H1 (cell line): ENCODE measurements at regions not wholly inside any gene's neighbourhood (a gene's known extent, or its start where the extent isn't known, plus 50 kb on each side); places are given as distances from the start of the nearest gene placed in this dataset.

ENCODE experiments used
- CTCF ChIA-PET: fragments of 300-600 bp; sonication (Branson Sonifier 250); formaldehyde crosslinking; loops from one replicate; lab custom pipeline; 2021; ENCODE audit not compliant: partially characterized antibody; lab: Charles Lee
- POLR2A ChIA-PET: fragments of 300-600 bp; sonication (Branson Sonifier 250); formaldehyde crosslinking; loops from one replicate; lab custom pipeline; 2021; ENCODE audit warnings: inconsistent platforms; ENCODE audit not compliant: partially characterized antibody; lab: Charles Lee
- DNase-seq, 2 experiments: peaks; one replicate each; pipeline versions ENCODE4 v3.0.0 to v3.0.0-alpha.2; 2010 to 2022; ENCODE audit warnings: low spot score in 2 of 2, low read depth in 1 of 2, mixed read lengths in 1 of 2
- FAIRE-seq: peaks from 2 replicates; lab custom pipeline; 2011; peaks lifted over from hg19 to GRCh38; lab: Jason Lieb, UNC
- H2AFZ ChIP-seq: 2 replicates; pipeline ENCODE4 v1.8.1; 2012; ENCODE audit warnings: low read length, inconsistent platforms
- H2AK5ac ChIP-seq: 2 replicates; pipeline ENCODE4 v1.6.1; 2013; ENCODE audit warnings: low read depth, low read length
- H2BK120ac ChIP-seq: replicated peaks from 2 replicates; pipeline ENCODE3; 2013; ENCODE audit warnings: low read depth, low read length, inconsistent platforms
- H2BK12ac ChIP-seq: 2 replicates; pipeline ENCODE4 v1.6.1; 2013; ENCODE audit warnings: low read depth, low read length
- H2BK15ac ChIP-seq: 2 replicates; pipeline ENCODE4 v1.6.1; 2013; ENCODE audit warnings: low read length
- H2BK20ac ChIP-seq: 2 replicates; pipeline ENCODE4 v1.6.1; 2013; ENCODE audit warnings: low read length
- H2BK5ac ChIP-seq: 2 replicates; pipeline ENCODE4 v1.6.1; 2013; ENCODE audit warnings: low read depth, low read length
- H3K14ac ChIP-seq: 2 replicates; pipeline ENCODE4 v1.6.1; 2013; ENCODE audit warnings: inconsistent platforms; ENCODE audit not compliant: insufficient read length
- H3K18ac ChIP-seq: 2 replicates; pipeline ENCODE4 v1.6.1; 2013; ENCODE audit warnings: low read length; ENCODE audit errors: extremely low read depth
- H3K23ac ChIP-seq: 2 replicates; pipeline ENCODE4 v1.6.1; 2013; ENCODE audit warnings: inconsistent platforms; ENCODE audit not compliant: insufficient read length
- H3K23me2 ChIP-seq: 2 replicates; pipeline ENCODE4 v1.6.1; 2013; ENCODE audit warnings: low read depth, low read length
- H3K27ac ChIP-seq: 2 replicates; pipeline ENCODE4 v1.6.1; 2011; ENCODE audit warnings: low read depth, low read length, inconsistent platforms
- H3K27me3 ChIP-seq, 4 experiments: replicated peaks in 1 of 4; 1 replicate in 1 of 4; 2 replicates in 3 of 4; pipeline versions ENCODE4 v1.6.1 to v1.8.1; 2011 to 2013; ENCODE audit warnings: low read length in 3 of 4, mild to moderate bottlenecking in 3 of 4, inconsistent platforms in 2 of 4, mixed read lengths in 2 of 4, moderate library complexity in 1 of 4; ENCODE audit not compliant: control insufficient read depth in 3 of 4, insufficient read depth in 3 of 4; ENCODE audit errors: extremely low read depth in 1 of 4
- H3K36me3 ChIP-seq, 4 experiments: 2 replicates each; pipeline versions ENCODE4 v1.6.1 to v1.8.1; 2011 to 2013; ENCODE audit warnings: mild to moderate bottlenecking in 4 of 4, low read length in 3 of 4, moderate library complexity in 2 of 4, control low read depth in 1 of 4, inconsistent platforms in 1 of 4; ENCODE audit not compliant: insufficient read depth in 4 of 4, control insufficient read depth in 2 of 4
- H3K4ac ChIP-seq: replicated peaks from 2 replicates; pipeline ENCODE3; 2013; ENCODE audit warnings: low read length, low read depth, mixed read lengths, inconsistent platforms; ENCODE audit not compliant: insufficient read length
- H3K4me1 ChIP-seq, 4 experiments: replicated peaks in 1 of 4; 1 replicate in 1 of 4; 2 replicates in 3 of 4; pipeline versions ENCODE4 v1.6.1 to v1.8.1; 2011 to 2013; ENCODE audit warnings: low read length in 3 of 4, inconsistent platforms in 2 of 4, mixed read lengths in 1 of 4; ENCODE audit not compliant: insufficient read depth in 4 of 4, control insufficient read depth in 3 of 4
- H3K4me2 ChIP-seq, 2 experiments: 2 replicates each; pipeline versions ENCODE4 v1.6.1 to v1.8.1; 2011 to 2013; ENCODE audit warnings: low read depth in 2 of 2, low read length in 2 of 2, control low read depth in 1 of 2, inconsistent platforms in 1 of 2, mild to moderate bottlenecking in 1 of 2; ENCODE audit not compliant: insufficient read depth in 1 of 2
- H3K4me3 ChIP-seq, 4 experiments: fragments of 200-600, 300-600 bp in 1 of 4; sonication (generic), shearing (Covaris generic), sonication (Bioruptor Twin) in 1 of 4; 2 replicates each; pipeline versions ENCODE4 v1.5.1 to v1.8.1; 2011 to 2016; ENCODE audit warnings: low read length in 4 of 4, low read depth in 3 of 4, control low read depth in 2 of 4, inconsistent platforms in 2 of 4, mild to moderate bottlenecking in 2 of 4, mixed read lengths in 1 of 4, moderate library complexity in 1 of 4; ENCODE audit not compliant: insufficient read depth in 2 of 4; ENCODE audit errors: extremely low read depth in 1 of 4
- H3K56ac ChIP-seq: replicated peaks from 2 replicates; pipeline ENCODE3; 2013; ENCODE audit warnings: low read depth, mild to moderate bottlenecking, mixed read lengths, low read length, inconsistent platforms; ENCODE audit not compliant: insufficient read length
- H3K79me1 ChIP-seq: 2 replicates; pipeline ENCODE4 v1.6.1; 2013; ENCODE audit warnings: low read depth, low read length, control low read depth
- H3K79me2 ChIP-seq, 2 experiments: 2 replicates each; pipeline versions ENCODE4 v1.6.1 to v1.8.1; 2012 to 2013; ENCODE audit warnings: low read length in 2 of 2, mild to moderate bottlenecking in 2 of 2, inconsistent platforms in 1 of 2; ENCODE audit not compliant: insufficient read depth in 2 of 2, control insufficient read depth in 1 of 2
- H3K9ac ChIP-seq, 4 experiments: replicated peaks in 1 of 4; 1 replicate in 1 of 4; 2 replicates in 3 of 4; pipeline versions ENCODE4 v1.6.1 to v1.8.1; 2011 to 2013; ENCODE audit warnings: low read depth in 3 of 4, low read length in 3 of 4, control low read depth in 2 of 4, mild to moderate bottlenecking in 2 of 4, moderate library complexity in 2 of 4, inconsistent platforms in 1 of 4; ENCODE audit errors: extremely low read depth in 1 of 4
- H3K9me3 ChIP-seq, 2 experiments: 2 replicates each; pipeline versions ENCODE4 v1.6.1 to v1.8.1; 2012 to 2013; ENCODE audit warnings: mild to moderate bottlenecking in 2 of 2, moderate library complexity in 2 of 2, control low read depth in 1 of 2, inconsistent platforms in 1 of 2, low read depth in 1 of 2, low read length in 1 of 2, mixed read lengths in 1 of 2; ENCODE audit not compliant: insufficient read depth in 2 of 2
- H4K20me1 ChIP-seq, 2 experiments: replicated peaks in 1 of 2; 2 replicates each; pipeline versions ENCODE3 to v1.8.1; 2011 to 2013; ENCODE audit warnings: inconsistent platforms in 2 of 2, low read length in 2 of 2, mild to moderate bottlenecking in 1 of 2; ENCODE audit not compliant: insufficient read depth in 2 of 2, control insufficient read depth in 1 of 2
- H4K5ac ChIP-seq: 2 replicates; pipeline ENCODE4 v1.6.1; 2013; ENCODE audit warnings: low read length, low read depth, mixed read lengths, inconsistent platforms; ENCODE audit not compliant: insufficient read length
- H4K8ac ChIP-seq: 2 replicates; pipeline ENCODE4 v1.8.0; 2013; ENCODE audit warnings: mild to moderate bottlenecking, moderate library complexity, low read length, inconsistent platforms; ENCODE audit not compliant: insufficient read depth; ENCODE audit errors: extremely low read depth
- H4K91ac ChIP-seq: replicated peaks from 2 replicates; pipeline ENCODE3; 2013; ENCODE audit warnings: low read length, mixed read lengths, inconsistent platforms; ENCODE audit not compliant: insufficient read length
- BRCA1 ChIP-seq: IDR thresholded peaks from 2 replicates; pipeline ENCODE4 v1.6.1; 2012; ENCODE audit warnings: low read depth, low read length, improper control_type of control experiment
- CHD1 ChIP-seq: IDR thresholded peaks from 2 replicates; pipeline ENCODE4 v1.6.1; 2012; ENCODE audit warnings: low read depth, low read length, improper control_type of control experiment
- CTBP2 ChIP-seq: IDR thresholded peaks from 2 replicates; pipeline ENCODE4 v1.7.0; 2011; ENCODE audit warnings: borderline replicate concordance, mild to moderate bottlenecking, moderate library complexity, mixed read lengths, low read length; ENCODE audit not compliant: insufficient read depth, insufficient read length
- EGR1 ChIP-seq: IDR thresholded peaks from 2 replicates; pipeline ENCODE4 v1.6.1; 2011; ENCODE audit warnings: low read depth, low read length, borderline replicate concordance
- EP300 ChIP-seq, 2 experiments: IDR thresholded peaks; 1 replicate in 1 of 2; 2 replicates in 1 of 2; pipeline ENCODE4 v1.6.1; 2011 to 2012; ENCODE audit warnings: low read depth in 2 of 2, low read length in 2 of 2, mild to moderate bottlenecking in 2 of 2, borderline replicate concordance in 1 of 2, inconsistent platforms in 1 of 2, moderate library complexity in 1 of 2
- EZH2 ChIP-seq: fragments of 200-600 bp; sonication (generic); IDR thresholded peaks from 2 replicates; pipeline ENCODE4 v1.7.1; 2012; ENCODE audit warnings: low read depth, mild to moderate bottlenecking, moderate library complexity, low read length, inconsistent platforms; ENCODE audit not compliant: severe bottlenecking
- GABPA ChIP-seq: IDR thresholded peaks from 2 replicates; pipeline ENCODE4 v1.6.1; 2011; ENCODE audit warnings: mild to moderate bottlenecking, low read length, moderate library complexity, borderline replicate concordance; ENCODE audit not compliant: insufficient read depth
- HDAC6 ChIP-seq: IDR thresholded peaks from one replicate; pipeline ENCODE4 v1.7.1; 2012; ENCODE audit warnings: low read depth, mild to moderate bottlenecking, inconsistent platforms, low read length, moderate library complexity
- KDM4A ChIP-seq: IDR thresholded peaks from one replicate; pipeline ENCODE4 v1.7.1; 2012; ENCODE audit warnings: low read depth, mild to moderate bottlenecking, moderate library complexity, low read length, inconsistent platforms; ENCODE audit not compliant: severe bottlenecking
- MAX ChIP-seq: IDR thresholded peaks from 2 replicates; pipeline ENCODE4 v1.6.1; 2012; ENCODE audit warnings: inconsistent platforms
- PHF8 ChIP-seq: fragments of 200-600 bp; sonication (generic); conservative IDR thresholded peaks from 2 replicates; pipeline ENCODE4 v1.7.1; 2012; ENCODE audit warnings: low read depth, mild to moderate bottlenecking, inconsistent platforms, low read length, moderate library complexity
- SAP30 ChIP-seq: fragments of 300-600 bp; sonication (generic); IDR thresholded peaks from 2 replicates; pipeline ENCODE4 v1.7.1; 2012; ENCODE audit warnings: low read length, moderate library complexity, mild to moderate bottlenecking, inconsistent platforms; ENCODE audit not compliant: insufficient read depth, insufficient replicate concordance
- SIRT6 ChIP-seq: IDR thresholded peaks from one replicate; pipeline ENCODE4 v1.7.1; 2012; ENCODE audit warnings: low read length, inconsistent platforms
- SP4 ChIP-seq: IDR thresholded peaks from 2 replicates; pipeline ENCODE4 v1.6.1; 2012; ENCODE audit warnings: low read length, inconsistent platforms
- TEAD4 ChIP-seq: IDR thresholded peaks from 2 replicates; pipeline ENCODE4 v1.6.1; 2012; ENCODE audit warnings: low read depth, low read length, inconsistent platforms, mixed read lengths
- WGBS, 2 experiments: shearing (Covaris generic) in 1 of 2; methylation state at CpG; one replicate each; pipeline versions ENCODE4 v1.1.6 to v1.1.7; 2013 to 2015; ENCODE audit warnings: low lambda C conversion rate in 2 of 2, mixed read lengths in 2 of 2, inconsistent platforms in 1 of 2, low coverage in 1 of 2, missing lambda C conversion rate in 1 of 2; ENCODE audit not compliant: insufficient replicate concordance in 2 of 2, insufficient coverage in 1 of 2, insufficient read length in 1 of 2; ENCODE audit errors: extremely low coverage in 1 of 2, missing lambda C conversion rate in 1 of 2; 5-methylcytosine and 5-hydroxymethylcytosine counted together

GRCh38 chr4:177204126-177204525 is 105.5 kb upstream of the NEIL3 start:
- no peak overlapping the region for H2BK20ac ChIP-seq
- H3K27ac ChIP-seq, result no peak overlapping the region
- H3K9ac ChIP-seq, result no peak overlapping the region
- H2BK12ac ChIP-seq, result no peak overlapping the region
- H3K4ac ChIP-seq, result no peak overlapping the region
- no peaks in the 10 kb centered on the region for H3K79me2 ChIP-seq
- H3K18ac ChIP-seq, result no peak overlapping the region
- H3K4me2 ChIP-seq, result no peak overlapping the region
- no peak overlapping the region for H3K56ac ChIP-seq
- no peak overlapping the region for H3K14ac ChIP-seq
- no peaks in the 10 kb centered on the region for H3K36me3 ChIP-seq
- no peaks in the 10 kb centered on the region for H4K20me1 ChIP-seq
- no peaks in the 10 kb centered on the region; a peak in 2 of 4 replicates for H3K9me3 ChIP-seq
- H2BK15ac ChIP-seq, result no peak overlapping the region
- H3K27me3 ChIP-seq, result no peaks in the 10 kb centered on the region
- ChIA-PET CTCF (interaction anchor here (0.6 kb wide), 1 partner anchor 310 kb away, joined by 3 read pairs; no protein-coding TSS in a partner anchor), POLR2A (no interaction called here)
- no peaks in the 10 kb centered on the region for H3K4me1 ChIP-seq
- no peak overlapping the region for H4K5ac ChIP-seq
- no peak overlapping the region for H2AFZ ChIP-seq
- no peak overlapping the region for H4K91ac ChIP-seq
- no peaks in the 10 kb centered on the region for H3K79me1 ChIP-seq
- H2AK5ac ChIP-seq, result no peak overlapping the region
- DNase-seq (no peak), FAIRE-seq (no peak)
- H3K23me2 ChIP-seq, result no peaks in the 10 kb centered on the region; the same call in 1 of the 2 replicates
- no peak overlapping the region for H2BK5ac ChIP-seq
- no peak overlapping the region for H2BK120ac ChIP-seq
- H3K23ac ChIP-seq, result no peak overlapping the region
- no peak overlapping the region for H4K8ac ChIP-seq
- no peak overlapping the region for H3K4me3 ChIP-seq
- WGBS, 2 experiments, result 50% methylated on average over 2 of the region's 2 CpGs; no CpG with 5 or more reads in 1 of the 2 experiments
- TF ChIP-seq HDAC6, result no peak
- TF ChIP-seq SP4, result no peak
- TF ChIP-seq EGR1, result no peak
- TF ChIP-seq MAX, result no peak
- TF ChIP-seq EZH2, result no peak
- TF ChIP-seq EP300 (IDR thresholded peaks at IDR 0.05; ENCODE audit: borderline replicate concordance in 1 of 2, low read depth in 2 of 2, low read length in 2 of 2), result no peak
- TF ChIP-seq KDM4A, result no peak
- no peak for TF ChIP-seq CTBP2
- TF ChIP-seq BRCA1, result no peak
- no peak for TF ChIP-seq SIRT6
- no peak for TF ChIP-seq PHF8
- TF ChIP-seq GABPA, result no peak
- no peak for TF ChIP-seq TEAD4
- TF ChIP-seq SAP30, result no peak
- TF ChIP-seq CHD1, result no peak
